ENCODE measurements at regions not wholly inside any gene's neighbourhood (a gene's known extent, or its start where the extent isn't known, plus 50 kb on each side); places are given as distances from the start of the nearest gene placed in this dataset.

- CTCF ChIA-PET: no interaction called here
- Histone ChIP-seq H3K4me3 (ENCODE audit: low read depth, low read length) (no peak overlapping the region), H3K27me3 (ENCODE audit: control insufficient read depth, insufficient read depth, low read length) (no peaks in the 10 kb centered on the region), H3K36me3 (ENCODE audit: control insufficient read depth, insufficient read depth, low read length) (no peaks in the 10 kb centered on the region)
- DNase-seq (ENCODE audit: low read depth): no peak
- TF ChIP-seq CTCF (IDR thresholded peaks at IDR 0.05; ENCODE audit: insufficient read depth, low read depth, low read length): no peak
- POLR2A ChIA-PET: no interaction called here
Measured at GRCh38 chr18:42228581-42228980, 273.5 kb downstream of the PIK3C3 start.

GRCh38 chr18:42229211-42230210 is 274.5 kb downstream of the PIK3C3 start:
- DNase-seq (ENCODE audit: low read depth): no peak
- no peak overlapping the region for H3K4me3 ChIP-seq (ENCODE audit: low read depth, low read length)
- H3K27me3 ChIP-seq (ENCODE audit: control insufficient read depth, insufficient read depth, low read length): no peaks in the 10 kb centered on the region
- CTCF ChIA-PET: interaction anchor here (0.6 to 0.7 kb wide), 2 partner anchors 35 to 251 kb away, joined by 3 read pairs; no protein-coding TSS in a partner anchor
- no peaks in the 10 kb centered on the region for H3K36me3 ChIP-seq (ENCODE audit: control insufficient read depth, insufficient read depth, low read length)
- POLR2A ChIA-PET: no interaction called here
- TF ChIP-seq CTCF (IDR thresholded peaks at IDR 0.05; ENCODE audit: insufficient read depth, low read depth, low read length): no peak

GRCh38 chr18:42230636-42231035 is 275.6 kb downstream of the PIK3C3 start:
- ChIA-PET POLR2A (no interaction called here), CTCF (interaction anchor here (0.7 kb wide), 1 partner anchor 250 kb away, joined by 3 read pairs; no protein-coding TSS in a partner anchor)
- Histone ChIP-seq H3K36me3 (ENCODE audit: control insufficient read depth, insufficient read depth, low read length) (no peaks in the 10 kb centered on the region), H3K27me3 (ENCODE audit: control insufficient read depth, insufficient read depth, low read length) (no peaks in the 10 kb centered on the region), H3K4me3 (ENCODE audit: low read depth, low read length) (no peak overlapping the region)
- TF ChIP-seq CTCF (IDR thresholded peaks at IDR 0.05; ENCODE audit: insufficient read depth, low read depth, low read length): no peak
- no peak for DNase-seq (ENCODE audit: low read depth)

GRCh38 chr18:42231284-42231683 is 276.2 kb downstream of the PIK3C3 start:
- ChIA-PET CTCF (no interaction called here), POLR2A (no interaction called here)
- no peak for TF ChIP-seq CTCF (IDR thresholded peaks at IDR 0.05; ENCODE audit: insufficient read depth, low read depth, low read length)
- Histone ChIP-seq H3K4me3 (ENCODE audit: low read depth, low read length) (no peak overlapping the region), H3K36me3 (ENCODE audit: control insufficient read depth, insufficient read depth, low read length) (no peaks in the 10 kb centered on the region), H3K27me3 (ENCODE audit: control insufficient read depth, insufficient read depth, low read length) (no peaks in the 10 kb centered on the region)
- no peak for DNase-seq (ENCODE audit: low read depth)

- H3K4me3 ChIP-seq (ENCODE audit: low read depth, low read length): no peak overlapping the region
- H3K36me3 ChIP-seq (ENCODE audit: control insufficient read depth, insufficient read depth, low read length): no peaks in the 10 kb centered on the region
- CTCF ChIA-PET: no interaction called here
- H3K27me3 ChIP-seq (ENCODE audit: control insufficient read depth, insufficient read depth, low read length): no peaks in the 10 kb centered on the region
- POLR2A ChIA-PET: no interaction called here
- DNase-seq (ENCODE audit: low read depth): no peak
- TF ChIP-seq CTCF (IDR thresholded peaks at IDR 0.05; ENCODE audit: insufficient read depth, low read depth, low read length): no peak
Measured at GRCh38 chr18:42231796-42232195, 276.8 kb downstream of the PIK3C3 start.
